Ovary (tissue), 7 donors: ENCODE measurements at regions not wholly inside any gene's neighbourhood (a gene's known extent, or its start where the extent isn't known, plus 50 kb on each side); places are given as distances from the start of the nearest gene placed in this dataset.

Source experiments
- DNase-seq, 5 donors: peaks; one replicate each; pipeline ENCODE4 v3.0.0-alpha.2; 2019 to 2020
- H3K27ac ChIP-seq, 2 donors: fragments of 200-600 bp; one replicate each; pipeline versions ENCODE4 v1.5.1 to v1.8.0; 2019 to 2022
- H3K27me3 ChIP-seq: fragments of 200-600 bp; one replicate; pipeline ENCODE4 v1.8.0; 2022
- H3K36me3 ChIP-seq: fragments of 200-600 bp; sonication (generic); one replicate; pipeline ENCODE4 v1.5.1; 2019
- H3K4me1 ChIP-seq: one replicate; pipeline ENCODE4 v1.8.1; 2013; ENCODE audit warnings: mild to moderate bottlenecking, moderate library complexity; ENCODE audit not compliant: insufficient read depth
- H3K4me3 ChIP-seq: fragments of 200-600 bp; sonication (generic); one replicate; pipeline ENCODE4 v1.5.1; 2017
- H3K9me3 ChIP-seq, 2 donors: fragments of 200-600 bp in 1 of 2; sonication (generic) in 1 of 2; one replicate each; pipeline versions ENCODE4 v1.5.1 to v1.8.1; 2013 to 2019; ENCODE audit warnings: mild to moderate bottlenecking in 1 of 2, moderate library complexity in 1 of 2
- EP300 ChIP-seq: sonication (generic); formaldehyde crosslinking; IDR thresholded peaks from one replicate; pipeline ENCODE4 v1.6.1; 2017; ENCODE audit warnings: antibody characterized with exemption
- POLR2A ChIP-seq: fragments of 450-650 bp; IDR thresholded peaks from one replicate; pipeline ENCODE4 v1.6.1; 2017; ENCODE audit warnings: antibody characterized with exemption, mild to moderate bottlenecking, moderate library complexity
- WGBS, 3 donors: extraction: QIAGEN DNeasy Blood & Tissue Kit in 1 of 3; methylation state at CpG; one replicate each; pipeline versions ENCODE4 v1.1.5 to v1.1.7; 2013 to 2017; 5-methylcytosine and 5-hydroxymethylcytosine counted together
- intact Hi-C, 4 donors: fragments of 100-400 bp; cut with DNase I; formaldehyde crosslinking; loops; one replicate each; pipeline versions ENCODE4 v1.11.0 to v1.15.1; 2022 to 2023
- TF ChIP-seq, protein P1 (sequence below), 3 donors: fragments of 450-650 bp in 2 of 3; fragments of 200-600 bp in 1 of 3; IDR thresholded peaks; one replicate each; pipeline versions ENCODE4 v1.5.1 to v1.8.0; 2016 to 2022; ENCODE audit warnings: antibody characterized with exemption in 3 of 3, mild to moderate bottlenecking in 1 of 3
- donor health status: DM: no; HTN: no; CAD: no; lungs with moderate emphysema.
- donor health status: DM: no; HTN: no; CAD: no.
- donor health status: Bipolar disorder and iron deficiency.
- donor health status: DM: no; HTN: no; CAD: no.
- donor health status: DM: yes; HTN: yes; CAD: no.

DNA sequence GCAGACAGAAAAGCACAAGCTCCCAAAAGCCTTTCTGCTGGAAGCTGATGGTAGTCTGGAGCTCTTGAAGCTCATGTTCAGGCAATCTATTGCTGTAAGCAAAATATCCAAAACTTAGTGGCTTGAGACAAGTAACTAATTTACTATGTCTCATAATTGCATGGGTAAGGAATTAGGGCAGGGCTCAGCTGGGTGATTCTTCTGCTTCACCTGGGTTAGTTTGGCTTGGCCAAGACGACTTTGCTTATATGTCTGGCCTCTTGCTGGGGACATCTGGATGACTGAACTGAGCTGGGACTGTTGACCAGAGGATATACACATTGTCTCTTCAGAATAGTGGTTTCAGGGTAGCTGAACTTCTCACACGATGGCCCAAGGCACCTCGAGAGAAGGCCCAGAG, 96.8 kb upstream of the WSCD1 start:
- Histone ChIP-seq H3K9me3 (no peaks in the 10 kb centered on the region), H3K4me1 (no peaks in the 10 kb centered on the region), H3K36me3 (no peaks in the 10 kb centered on the region), H3K4me3 (no peak overlapping the region), H3K27ac (no peak overlapping the region), H3K27me3 (no peaks in the 10 kb centered on the region)
- intact Hi-C loops = no loop called here
- no peak for TF ChIP-seq POLR2A
- no peak for TF ChIP-seq EP300
- TF ChIP-seq, protein P1, sequence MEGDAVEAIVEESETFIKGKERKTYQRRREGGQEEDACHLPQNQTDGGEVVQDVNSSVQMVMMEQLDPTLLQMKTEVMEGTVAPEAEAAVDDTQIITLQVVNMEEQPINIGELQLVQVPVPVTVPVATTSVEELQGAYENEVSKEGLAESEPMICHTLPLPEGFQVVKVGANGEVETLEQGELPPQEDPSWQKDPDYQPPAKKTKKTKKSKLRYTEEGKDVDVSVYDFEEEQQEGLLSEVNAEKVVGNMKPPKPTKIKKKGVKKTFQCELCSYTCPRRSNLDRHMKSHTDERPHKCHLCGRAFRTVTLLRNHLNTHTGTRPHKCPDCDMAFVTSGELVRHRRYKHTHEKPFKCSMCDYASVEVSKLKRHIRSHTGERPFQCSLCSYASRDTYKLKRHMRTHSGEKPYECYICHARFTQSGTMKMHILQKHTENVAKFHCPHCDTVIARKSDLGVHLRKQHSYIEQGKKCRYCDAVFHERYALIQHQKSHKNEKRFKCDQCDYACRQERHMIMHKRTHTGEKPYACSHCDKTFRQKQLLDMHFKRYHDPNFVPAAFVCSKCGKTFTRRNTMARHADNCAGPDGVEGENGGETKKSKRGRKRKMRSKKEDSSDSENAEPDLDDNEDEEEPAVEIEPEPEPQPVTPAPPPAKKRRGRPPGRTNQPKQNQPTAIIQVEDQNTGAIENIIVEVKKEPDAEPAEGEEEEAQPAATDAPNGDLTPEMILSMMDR (IDR thresholded peaks at IDR 0.05) = no peak
- no peak for DNase-seq
- 53 to 66% (median 66%) methylated on average over 3 of the region's 3 CpGs for WGBS, 3 donors

- no peak for DNase-seq
- H3K36me3 ChIP-seq = no peaks in the 10 kb centered on the region
- 19 to 32% (median 26%) methylated on average over 3 of the region's 3 CpGs for WGBS, 3 donors
- TF ChIP-seq POLR2A = no peak
- TF ChIP-seq, protein P1 (IDR thresholded peaks at IDR 0.05) = no peak
- no peak for TF ChIP-seq EP300
- no peaks in the 10 kb centered on the region for H3K4me1 ChIP-seq
- H3K27ac ChIP-seq = no peak overlapping the region
- no peaks in the 10 kb centered on the region for H3K27me3 ChIP-seq
- H3K4me3 ChIP-seq = no peak overlapping the region
- intact Hi-C loops = no loop called here
- no peaks in the 10 kb centered on the region for H3K9me3 ChIP-seq
These were observed 94.5 kb upstream of the WSCD1 start for GRCh38 chr17:5975661-5976060.

- Histone ChIP-seq H3K27ac (no peak overlapping the region), H3K4me3 (no peak overlapping the region), H3K4me1 (no peaks in the 10 kb centered on the region), H3K36me3 (no peaks in the 10 kb centered on the region), H3K9me3 (no peaks in the 10 kb centered on the region), H3K27me3 (no peaks in the 10 kb centered on the region)
- TF ChIP-seq POLR2A (no peak), EP300 (no peak)
- TF ChIP-seq, protein P1 (IDR thresholded peaks at IDR 0.05) = no peak
- 37 to 53% (median 47%) methylated on average over 6 of the region's 6 CpGs for WGBS, 3 donors
- no peak for DNase-seq
- intact Hi-C loops = no loop called here
These were observed 93.9 kb upstream of the WSCD1 start for GRCh38 chr17:5976251-5976650.

DNA sequence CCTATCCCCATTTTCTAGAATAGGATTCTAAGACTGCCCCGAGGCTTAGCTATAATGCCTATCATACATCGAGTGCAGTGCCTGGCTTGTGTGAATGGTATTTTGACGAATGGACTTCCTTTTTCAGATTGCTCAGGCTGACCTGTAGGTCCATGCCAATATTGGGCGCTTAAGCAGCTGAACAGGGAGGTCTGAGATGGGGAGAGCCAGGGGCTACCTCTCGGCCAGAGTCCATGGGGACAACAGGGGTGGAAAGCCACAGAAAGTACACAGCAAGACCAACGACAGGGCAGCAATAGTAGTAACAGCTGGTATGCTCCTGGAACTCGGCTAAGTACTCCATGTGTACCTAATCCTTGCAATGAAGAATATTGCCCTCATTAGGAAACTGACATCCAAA, 91.7 kb upstream of the WSCD1 start:
- no peak for DNase-seq
- Histone ChIP-seq H3K4me1 (no peaks in the 10 kb centered on the region), H3K36me3 (no peaks in the 10 kb centered on the region), H3K4me3 (no peak overlapping the region), H3K27me3 (no peaks in the 10 kb centered on the region), H3K9me3 (no peaks in the 10 kb centered on the region), H3K27ac (no peak overlapping the region)
- 65 to 77% (median 67%) methylated on average over 7 of the region's 7 CpGs for WGBS, 3 donors
- intact Hi-C loops = no loop called here
- TF ChIP-seq EP300 (no peak), POLR2A (no peak)
- TF ChIP-seq, protein P1 (IDR thresholded peaks at IDR 0.05) = no peak

DNA sequence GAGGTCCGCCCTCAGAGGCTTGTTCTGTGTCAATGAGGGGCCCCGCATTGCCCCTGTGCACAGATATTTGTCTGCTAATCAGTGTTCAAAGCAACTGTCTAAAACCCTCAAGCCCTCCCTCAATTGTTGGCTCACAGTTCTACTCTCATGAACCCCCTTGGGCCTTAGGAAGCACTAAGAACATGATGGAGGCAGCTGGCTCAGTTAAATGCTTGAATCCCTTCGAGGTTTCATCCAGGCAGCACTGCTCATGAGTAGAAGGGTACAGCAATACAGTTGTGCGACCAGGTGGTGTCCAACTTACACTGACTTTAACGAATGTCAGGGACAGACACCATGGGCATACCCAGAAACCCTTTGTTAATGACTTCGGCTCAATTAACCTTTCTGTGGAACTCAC, 89.2 kb upstream of the WSCD1 start:
- H3K36me3 ChIP-seq = no peaks in the 10 kb centered on the region
- WGBS, 3 donors = 76 to 84% (median 82%) methylated on average over 6 of the region's 6 CpGs
- no peaks in the 10 kb centered on the region for H3K9me3 ChIP-seq
- TF ChIP-seq POLR2A = no peak
- no peak for TF ChIP-seq EP300
- TF ChIP-seq, protein P1 (IDR thresholded peaks at IDR 0.05) = no peak
- no peak overlapping the region for H3K4me3 ChIP-seq
- no peak for DNase-seq
- intact Hi-C loops = no loop called here
- no peaks in the 10 kb centered on the region for H3K27me3 ChIP-seq
- no peaks in the 10 kb centered on the region for H3K4me1 ChIP-seq
- H3K27ac ChIP-seq = no peak overlapping the region
